Stimulated activated CD4-positive, alpha-beta T cell treated with anti-CD3 and anti-CD28 coated beads, Interleukin-15, amount 100 ng/mL, for 24 hours (primary cell): ENCODE measurements at regions not wholly inside any gene's neighbourhood (a gene's known extent, or its start where the extent isn't known, plus 50 kb on each side); places are given as distances from the start of the nearest gene placed in this dataset.
A peak's percentile ranks its signal among the peaks of the same experiment; 100 is the strongest.

ENCODE experiments used
- DNase-seq: peaks from one replicate; pipeline ENCODE4 v3.0.0-alpha.2; 2020

DNA sequence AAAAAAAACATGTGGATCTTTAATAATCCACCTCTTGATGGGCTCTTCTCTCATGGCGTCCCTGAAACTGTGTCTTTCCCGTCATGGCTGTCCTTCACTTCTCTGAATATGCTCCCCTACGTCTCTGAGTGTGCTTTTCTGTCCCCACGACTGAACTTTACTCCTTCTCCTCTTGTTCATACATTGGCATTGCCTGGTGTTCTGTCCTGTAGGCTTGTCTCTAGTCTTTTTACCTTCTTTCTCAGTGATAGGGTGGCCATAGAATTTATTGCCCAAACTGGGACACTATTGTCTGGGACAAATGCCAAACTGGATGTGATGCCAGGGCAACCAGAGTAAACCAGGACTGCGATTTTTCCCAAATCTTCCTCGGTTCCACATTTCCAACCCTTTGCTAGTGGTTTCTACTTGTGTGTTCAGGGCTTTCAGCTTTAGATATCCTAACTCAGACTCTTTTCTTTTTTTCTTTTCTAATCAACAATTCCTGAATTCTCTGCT lies 202.2 kb downstream of the ATP23 start:
- no peak for DNase-seq

DNA sequence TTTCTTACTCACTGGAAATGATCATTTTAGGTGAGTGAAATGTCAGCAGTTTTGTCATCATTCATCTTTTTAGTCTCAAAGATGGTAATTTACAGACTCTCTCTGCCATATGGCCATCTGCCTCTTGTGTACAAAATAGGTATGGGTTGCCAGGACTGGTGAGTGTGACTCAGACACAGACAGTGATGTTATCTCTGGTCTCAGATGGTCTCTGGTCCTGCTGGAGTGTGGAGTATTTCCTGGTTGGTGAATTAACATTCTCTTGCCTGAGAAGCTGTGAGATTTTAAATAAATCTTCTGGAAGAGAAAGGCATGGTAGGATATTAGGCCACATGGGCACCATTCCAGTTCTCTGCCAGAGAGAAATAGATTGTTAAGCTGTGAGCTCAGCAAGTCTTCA lies 207.0 kb downstream of the ATP23 start:
- DNase-seq: no peak

DNA sequence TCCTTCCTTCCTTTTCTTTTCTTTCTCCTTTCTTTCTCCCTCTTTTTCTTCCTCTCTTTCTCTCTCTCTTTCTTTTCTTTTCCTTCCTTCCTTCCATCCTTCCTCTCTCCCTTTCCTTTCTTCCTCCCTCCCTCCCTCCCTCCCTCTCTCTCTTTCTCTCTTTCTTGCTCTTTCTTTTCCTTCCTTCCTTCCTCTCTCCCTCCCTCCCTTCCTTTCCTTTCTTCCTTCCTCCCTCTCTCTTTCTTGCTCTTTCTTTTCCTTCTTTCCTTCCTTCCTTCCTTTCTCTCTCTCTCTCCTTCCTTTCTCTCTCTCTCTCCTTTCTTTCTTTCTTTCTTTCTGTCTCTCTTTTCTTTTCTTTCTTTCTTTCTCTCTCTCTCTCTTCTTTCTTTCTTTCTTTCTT lies 207.6 kb downstream of the ATP23 start:
- DNase-seq: no peak

DNA sequence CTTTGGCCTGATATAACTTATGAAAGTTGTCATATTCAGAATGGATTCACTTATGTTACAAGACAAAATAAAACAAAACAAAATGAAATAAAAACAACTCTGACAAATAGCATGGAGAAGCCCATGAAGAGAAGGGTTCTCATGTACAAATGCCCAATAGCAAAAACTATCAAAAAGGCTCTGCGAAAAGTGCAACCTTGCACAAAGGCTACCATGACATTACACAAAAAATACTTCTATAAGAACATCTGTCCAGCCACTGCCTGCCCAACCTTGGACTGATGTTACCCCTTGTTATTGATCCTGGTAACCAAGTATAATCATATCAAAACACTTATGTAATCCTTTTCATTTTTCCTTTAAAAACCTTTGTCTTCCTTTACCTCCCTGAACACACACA lies 213.0 kb downstream of the ATP23 start:
- no peak for DNase-seq

DNA sequence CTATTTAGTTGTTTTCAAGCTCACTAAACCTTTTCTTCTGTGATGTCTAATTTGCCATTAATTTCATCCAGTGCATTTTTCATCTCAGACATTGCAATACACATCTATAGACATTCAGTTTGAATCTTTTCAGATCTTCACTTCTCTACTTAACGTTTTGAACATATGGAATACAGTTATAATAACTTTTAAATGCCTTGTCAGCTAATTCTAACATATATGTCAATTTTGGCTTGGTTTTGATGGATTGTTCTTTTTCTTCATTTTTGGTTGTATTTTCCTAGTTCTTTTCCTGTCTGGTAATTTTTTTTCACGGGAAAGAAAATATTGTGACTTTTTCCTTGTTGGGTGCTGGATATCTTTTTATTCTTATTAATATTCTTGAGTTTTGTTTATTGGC lies 215.3 kb downstream of the ATP23 start:
- DNase-seq: no peak

DNA sequence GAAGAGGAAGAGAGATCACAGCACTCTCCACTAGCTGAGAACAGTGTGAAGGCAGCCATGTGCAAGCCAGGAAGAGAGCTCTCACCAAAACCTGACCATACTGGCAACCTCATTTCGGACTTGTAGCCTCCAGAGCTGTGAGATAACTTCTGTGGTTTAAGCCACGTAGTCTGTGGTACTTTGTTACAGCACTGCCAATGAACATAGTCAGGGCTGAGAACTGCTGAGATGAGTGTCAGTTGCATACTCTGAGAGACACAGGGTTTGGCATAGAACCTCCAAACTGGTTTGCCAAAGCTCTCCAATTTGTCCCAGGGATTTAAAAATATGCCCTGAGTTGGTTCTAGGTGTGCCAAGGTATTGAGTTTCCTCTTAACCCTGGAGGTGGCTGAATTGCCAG lies 218.6 kb downstream of the ATP23 start:
- no peak for DNase-seq

DNA sequence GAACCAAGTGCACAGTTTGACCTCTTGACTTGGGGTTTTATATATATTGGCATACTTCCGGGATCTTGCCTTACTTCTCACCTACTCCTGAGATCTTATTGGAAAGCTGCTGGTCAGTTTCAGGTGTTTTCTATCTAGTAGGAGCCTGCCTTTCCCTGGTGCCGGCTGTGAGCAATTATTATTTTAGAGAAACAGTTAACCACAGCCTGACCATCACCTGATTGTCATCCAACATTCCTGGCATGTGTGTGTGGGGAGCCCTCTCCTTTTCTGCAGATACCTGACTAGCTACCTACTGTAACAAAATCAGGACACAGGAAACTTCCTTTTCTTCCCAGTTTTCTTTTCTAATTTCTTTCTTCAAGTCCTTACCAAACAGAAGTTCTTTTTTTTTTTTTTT lies 220.4 kb downstream of the ATP23 start:
- DNase-seq: no peak

DNA sequence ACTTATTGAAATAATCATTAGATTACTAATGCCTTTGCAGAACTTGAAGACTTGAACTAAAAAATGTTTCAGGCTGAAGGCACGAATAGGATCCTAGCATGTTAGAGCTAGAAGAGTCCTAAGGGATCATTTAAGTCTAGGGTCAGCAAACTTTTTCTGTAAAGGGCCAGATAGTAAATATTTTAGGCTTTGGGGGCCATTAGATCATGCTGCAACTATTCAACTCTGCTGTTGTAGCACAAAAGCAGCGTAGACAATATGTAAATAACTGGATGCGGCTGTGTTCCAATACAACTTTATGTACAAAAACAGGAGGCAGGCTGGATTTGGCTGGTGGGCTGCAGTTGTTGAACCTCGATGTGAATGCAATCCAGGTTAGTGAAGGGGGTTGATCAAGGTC lies 221.7 kb downstream of the ATP23 start:
- no peak for DNase-seq

DNA sequence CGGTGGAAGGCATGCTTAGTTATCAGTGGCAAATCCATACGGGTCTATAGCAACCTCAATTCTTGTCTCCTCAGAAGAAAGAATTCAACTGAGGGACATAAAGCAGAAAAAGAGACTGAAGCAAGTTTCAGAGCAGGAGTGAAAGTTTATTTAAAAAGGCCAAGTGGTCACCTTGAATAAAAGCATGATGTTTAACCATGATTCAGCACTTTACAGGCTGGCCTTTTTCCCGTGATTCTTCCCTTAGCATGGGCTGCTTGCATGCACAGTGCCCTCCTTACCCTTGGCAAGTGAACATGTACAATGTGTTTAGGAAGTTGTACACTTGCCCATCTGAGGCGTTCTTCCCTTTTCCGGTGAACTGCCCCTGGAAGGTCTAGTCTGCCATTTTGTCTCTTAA lies 225.3 kb downstream of the ATP23 start:
- no peak for DNase-seq

DNA sequence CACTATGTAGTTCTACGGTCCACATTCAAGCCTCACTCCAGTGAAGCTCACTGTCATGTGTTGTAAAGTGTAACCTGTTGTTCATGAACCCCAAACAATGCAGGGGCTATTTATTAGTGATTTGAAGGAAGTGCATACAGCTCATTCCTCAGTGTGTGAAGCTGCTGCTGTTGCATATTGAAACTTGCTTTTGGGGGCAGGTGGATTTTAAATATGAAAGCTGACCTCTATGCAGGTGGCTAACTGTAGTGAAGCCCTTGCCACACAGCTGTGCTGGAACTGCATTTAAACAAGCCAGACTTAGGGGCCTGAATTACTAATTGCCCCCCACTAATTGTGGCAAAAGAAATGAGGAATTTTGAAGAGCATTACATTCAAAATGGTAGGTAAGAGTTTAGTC lies 226.3 kb downstream of the ATP23 start:
- DNase-seq: no peak

DNA sequence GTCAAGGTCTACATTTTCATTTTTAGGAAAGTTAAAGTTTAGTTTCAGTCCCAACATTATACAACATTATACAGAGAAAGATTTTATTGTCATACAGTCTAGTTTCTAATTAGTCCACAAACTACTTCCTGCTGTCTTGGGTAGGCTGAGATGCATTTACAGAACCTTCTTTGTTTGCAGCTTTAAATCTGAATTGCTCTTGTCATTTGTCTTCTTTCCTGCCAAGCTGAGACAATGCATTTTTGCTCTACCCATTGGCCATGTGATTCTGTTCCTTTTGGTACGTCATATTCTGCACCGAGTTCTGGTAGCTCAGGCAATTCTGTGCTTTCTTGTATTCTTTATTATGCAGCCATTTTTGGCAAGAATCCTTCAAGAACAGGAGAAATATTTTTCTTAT lies 228.5 kb downstream of the ATP23 start:
- DNase-seq: no peak

DNA sequence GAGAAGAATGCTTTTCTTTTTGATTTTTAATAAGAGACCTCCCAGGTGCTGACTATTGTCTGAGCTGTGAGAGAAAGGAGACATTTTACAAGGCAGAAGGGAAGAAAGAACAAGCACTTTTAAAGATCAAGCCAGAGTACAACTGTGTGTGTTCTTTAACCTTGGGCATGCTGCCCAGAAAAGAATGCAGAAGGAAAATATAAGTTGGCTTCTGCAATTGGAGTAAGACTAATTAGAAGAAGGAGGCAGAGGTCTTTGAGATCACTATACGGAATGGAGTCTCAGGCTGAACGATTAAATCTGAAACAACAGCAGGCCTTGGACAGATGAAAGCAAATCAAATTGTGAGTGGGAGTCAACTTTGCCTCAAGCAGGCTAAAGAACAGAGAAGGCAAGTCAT lies 230.5 kb downstream of the ATP23 start:
- no peak for DNase-seq

DNA sequence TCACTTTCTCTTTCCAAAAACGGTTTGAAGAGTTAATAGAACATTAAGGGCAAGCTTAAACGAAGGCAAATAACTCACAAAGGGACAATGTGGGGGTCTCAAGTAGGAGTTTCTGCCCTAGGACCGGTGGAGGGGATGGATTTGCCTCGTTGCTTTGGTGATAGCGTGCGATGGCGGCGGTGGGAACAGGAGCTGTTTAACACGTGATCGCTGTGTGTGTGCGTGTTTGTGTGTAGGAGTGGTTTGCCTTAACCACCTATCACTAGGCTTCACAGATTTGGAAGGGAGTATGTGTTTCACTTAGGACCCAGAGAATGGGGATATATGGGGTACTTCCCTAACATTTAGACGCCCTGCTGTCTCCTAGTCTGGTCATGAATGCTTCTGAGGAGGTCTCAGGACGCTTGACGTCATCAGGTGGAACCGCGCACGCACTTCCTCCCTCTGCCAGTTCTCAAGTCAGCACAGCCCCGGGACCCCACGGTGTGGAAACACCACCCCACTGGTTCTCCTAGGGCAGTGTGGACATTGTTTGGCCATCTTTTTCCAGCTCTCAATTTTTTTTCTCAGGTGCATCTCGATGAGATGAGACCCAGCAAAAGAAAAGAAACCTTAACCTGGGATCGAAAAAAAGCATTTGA lies 231.2 kb downstream of the ATP23 start:
- no peak for DNase-seq

DNA sequence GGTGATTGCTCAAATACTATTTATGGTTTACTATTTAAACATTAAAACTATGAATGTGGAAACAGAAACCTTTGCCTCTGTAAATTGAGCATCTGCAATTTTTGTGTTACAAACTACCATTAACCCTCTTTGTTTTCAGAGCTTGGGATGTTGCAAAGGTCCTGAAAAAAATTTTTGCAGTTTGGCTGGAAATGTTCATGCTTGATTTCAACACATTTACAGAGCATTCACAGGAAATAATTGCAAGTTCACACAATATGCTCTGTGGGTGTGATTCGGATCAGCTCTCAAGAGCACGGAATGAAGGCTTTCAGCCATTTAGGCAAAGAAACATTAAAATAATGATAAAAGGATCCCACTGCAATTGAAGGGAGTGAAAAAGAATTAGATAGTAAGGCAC lies 232.9 kb downstream of the ATP23 start:
- no peak for DNase-seq

DNA sequence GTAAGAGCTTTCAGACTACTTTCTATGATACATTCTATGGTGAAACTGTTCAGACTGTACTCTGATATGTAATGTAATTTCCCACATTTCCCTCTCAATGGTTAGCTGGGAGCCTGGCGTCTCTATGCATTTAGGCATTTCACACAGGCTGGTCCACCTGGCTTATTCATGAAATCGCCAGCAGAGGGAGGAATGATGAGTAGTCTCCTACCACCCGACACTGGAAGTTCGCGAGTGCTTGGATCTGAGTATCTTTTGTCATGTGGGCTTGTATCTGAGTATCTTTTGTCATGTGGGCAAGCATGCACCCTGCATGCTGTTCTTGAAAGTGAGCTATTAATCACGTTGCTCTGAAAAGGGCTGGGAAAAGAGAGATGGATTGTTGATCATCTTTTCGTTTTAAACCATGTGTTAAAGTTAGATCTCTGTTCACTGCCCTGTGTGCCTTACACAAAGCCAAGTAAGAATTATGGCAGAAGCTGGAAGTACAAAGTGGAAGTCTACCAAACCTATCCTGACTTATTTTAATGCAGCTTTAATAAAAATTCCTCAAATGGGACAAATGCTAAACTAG lies 235.0 kb downstream of the ATP23 start:
- peak; percentile 1 for DNase-seq

DNA sequence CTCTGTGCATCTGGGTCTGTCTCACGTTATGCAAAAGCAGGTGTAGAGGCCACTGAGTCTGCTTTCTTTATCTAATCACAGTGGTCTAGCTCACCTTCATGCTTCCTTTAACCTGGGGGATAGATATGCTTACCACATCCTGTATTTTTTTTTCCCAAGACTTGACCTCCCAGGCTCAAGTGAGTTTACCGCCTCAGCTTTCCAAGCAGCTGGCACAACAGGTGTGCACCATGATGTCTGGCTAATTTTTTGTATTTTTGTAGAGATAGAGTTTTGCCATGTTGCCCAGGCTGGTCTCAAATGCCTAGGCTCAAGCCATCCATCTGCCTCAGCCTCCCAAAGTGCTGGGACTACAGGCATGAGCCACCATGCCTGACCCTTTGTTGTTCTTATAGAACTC lies 236.0 kb downstream of the ATP23 start:
- no peak for DNase-seq

DNA sequence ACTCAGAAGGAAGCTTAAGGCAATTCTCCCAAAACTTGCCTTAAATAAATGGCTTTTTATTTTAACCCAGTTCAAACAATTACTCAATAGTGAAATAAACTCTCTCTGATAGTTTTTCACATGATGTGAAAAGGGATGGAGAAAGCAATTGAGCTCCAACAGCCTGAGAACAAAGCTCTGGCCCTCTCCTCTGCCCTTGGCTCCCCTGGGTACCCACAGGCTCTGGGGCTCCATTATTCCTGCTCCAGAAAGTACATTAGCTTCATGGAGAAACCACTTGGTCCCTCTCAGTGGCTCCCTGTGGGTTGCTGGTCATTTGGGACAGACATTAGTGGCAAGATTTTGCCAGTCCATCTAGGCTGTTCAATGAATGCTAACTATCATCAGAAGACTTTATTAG lies 242.8 kb downstream of the ATP23 start:
- DNase-seq: no peak

DNA sequence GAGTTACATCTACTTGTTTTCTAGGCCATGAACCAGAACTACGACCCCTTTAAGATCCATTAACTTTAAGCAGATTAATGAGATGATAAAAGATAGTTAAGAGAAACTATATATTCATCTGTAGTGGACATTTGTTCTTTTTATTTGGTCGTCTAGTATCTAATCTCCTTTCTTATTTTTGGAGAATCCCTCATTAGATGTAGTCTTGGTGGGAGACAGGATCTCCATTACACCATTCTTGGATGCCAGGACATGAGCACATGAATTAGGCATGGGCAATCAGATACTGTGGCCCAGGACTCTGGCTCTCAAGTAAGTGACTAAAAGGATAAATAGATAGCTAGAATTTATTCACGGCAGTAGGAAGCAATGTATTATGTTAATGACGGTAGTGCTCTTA lies 245.0 kb downstream of the ATP23 start:
- no peak for DNase-seq

DNA sequence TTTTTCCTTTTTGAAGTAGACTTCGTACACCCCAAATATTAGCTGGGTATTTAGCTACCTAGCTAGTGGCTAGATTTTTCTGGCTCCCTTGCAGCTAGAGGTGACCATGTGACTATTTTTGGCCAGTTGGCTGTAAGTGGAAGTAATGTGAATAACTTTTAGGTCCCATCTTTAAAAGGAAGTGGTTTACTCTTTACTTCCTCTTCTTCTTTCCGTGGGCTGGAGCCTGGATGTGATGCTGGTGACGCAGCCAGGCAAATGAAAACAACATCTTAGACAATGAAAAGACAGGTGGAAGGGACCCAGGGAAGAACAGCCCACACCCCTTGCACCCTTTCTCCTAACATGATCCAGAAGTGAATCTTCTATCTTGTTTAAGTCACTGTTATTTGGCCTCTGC lies 245.5 kb downstream of the ATP23 start:
- DNase-seq: no peak

DNA sequence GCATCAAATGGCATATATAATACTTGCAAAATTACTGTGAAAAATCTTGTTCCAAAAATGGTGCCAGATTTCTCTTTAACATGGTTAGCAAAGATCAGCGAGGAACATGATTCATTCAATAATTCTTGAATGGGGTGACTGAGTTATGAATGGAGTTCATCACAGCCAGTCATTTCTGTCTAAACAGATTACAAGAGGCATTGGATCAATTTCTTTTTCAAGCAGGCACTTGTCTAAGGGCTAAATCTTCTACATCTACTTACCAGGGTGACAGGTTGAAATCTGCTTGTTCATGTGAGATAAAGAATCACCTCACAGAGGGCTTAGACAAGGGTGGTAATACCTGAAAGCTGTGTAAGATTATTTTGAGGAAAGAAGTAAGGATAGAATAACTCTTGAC lies 247.7 kb downstream of the ATP23 start:
- DNase-seq: no peak

DNA sequence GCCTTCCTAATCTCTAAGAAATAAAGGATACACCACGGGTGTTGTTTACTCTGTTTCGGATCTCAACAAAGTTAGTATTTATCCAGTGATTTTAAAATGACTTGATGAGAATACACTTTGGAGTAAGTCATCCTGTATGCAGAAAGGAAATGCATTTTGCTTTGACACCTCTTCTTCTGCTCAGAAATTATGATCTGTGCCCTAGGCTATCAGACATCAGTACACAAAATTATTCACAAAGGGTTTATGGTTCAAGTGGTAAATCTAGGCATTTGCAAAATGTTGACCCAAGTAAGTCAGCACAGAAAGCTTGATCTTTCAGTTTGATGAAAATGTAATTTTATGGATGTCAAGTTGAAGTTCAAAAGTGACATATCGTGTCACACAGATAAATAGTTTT lies 248.5 kb downstream of the ATP23 start:
- no peak for DNase-seq

DNA sequence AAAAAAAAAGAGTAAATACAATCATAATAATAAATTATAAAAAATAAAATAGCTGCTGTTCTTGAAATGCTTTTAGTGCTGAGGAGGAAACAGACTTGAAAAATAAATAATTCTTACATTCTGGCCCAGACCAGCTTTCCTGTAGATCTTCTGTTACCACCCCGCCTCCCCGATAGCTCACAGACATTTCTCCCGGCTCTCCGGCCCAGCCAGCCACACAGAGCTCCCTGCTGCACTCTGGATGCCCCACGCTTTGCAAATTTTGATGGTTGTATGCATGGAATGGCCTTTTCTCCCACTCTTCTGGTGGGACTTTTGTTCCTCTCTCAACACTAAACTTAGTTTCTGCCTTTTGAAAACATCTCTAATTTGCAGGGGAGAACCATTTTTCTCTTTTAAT lies 249.3 kb downstream of the ATP23 start:
- DNase-seq: no peak

DNA sequence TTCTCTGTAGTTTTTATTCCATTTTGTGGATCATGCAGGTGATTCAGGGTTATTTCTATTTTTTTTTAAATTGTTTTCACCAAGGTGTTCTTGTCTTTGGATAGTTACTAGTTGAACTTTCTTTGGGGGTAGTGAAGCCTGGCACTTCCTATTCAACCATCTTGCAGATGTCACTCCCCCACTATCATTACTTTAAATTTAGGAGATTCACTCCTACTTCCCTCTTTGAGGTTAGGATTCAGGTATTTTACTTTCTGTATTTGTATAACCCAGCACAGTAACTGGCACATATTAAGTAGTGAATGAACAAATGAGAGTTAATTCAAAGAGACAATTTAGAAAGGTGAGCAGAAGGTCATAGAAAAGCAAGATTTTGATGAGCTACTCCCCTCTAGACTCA lies 255.6 kb downstream of the ATP23 start:
- no peak for DNase-seq

DNA sequence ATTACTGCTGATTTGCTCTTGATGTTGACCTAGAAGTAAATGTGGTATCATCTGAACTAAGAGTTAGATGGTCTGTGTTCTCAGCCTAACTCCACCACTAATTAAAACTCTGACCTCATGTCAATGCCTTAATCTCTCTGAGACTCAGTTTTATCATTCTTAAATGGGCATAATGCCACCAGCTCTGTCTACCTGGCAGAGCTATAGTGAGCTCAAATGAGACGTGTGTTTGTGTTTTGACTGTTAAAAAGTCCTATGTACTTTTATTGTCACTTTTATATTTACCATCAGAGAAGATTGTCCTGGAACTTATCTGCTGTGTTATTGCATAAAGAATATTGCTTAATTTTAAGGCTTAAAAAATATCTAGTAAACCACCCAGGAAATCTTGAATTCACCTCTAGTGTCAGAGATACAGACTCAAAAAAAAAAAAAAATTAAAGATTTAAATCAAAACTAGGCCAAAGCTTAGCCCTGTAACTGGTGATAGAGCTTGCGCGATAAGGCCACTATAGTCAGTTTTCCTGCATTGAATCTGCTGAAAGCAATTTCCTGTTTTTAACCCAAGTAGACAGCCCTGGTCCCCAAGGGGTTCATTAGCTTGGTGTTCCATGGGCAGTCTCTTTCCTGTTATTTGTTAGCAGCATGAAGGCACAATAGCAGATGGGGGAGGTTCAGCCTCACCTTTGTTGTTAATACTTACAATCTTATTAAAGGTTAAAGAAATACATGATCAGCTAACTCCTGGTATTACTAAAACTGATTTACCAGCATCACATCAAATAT lies 261.8 kb downstream of the ATP23 start:
- no peak for DNase-seq

DNA sequence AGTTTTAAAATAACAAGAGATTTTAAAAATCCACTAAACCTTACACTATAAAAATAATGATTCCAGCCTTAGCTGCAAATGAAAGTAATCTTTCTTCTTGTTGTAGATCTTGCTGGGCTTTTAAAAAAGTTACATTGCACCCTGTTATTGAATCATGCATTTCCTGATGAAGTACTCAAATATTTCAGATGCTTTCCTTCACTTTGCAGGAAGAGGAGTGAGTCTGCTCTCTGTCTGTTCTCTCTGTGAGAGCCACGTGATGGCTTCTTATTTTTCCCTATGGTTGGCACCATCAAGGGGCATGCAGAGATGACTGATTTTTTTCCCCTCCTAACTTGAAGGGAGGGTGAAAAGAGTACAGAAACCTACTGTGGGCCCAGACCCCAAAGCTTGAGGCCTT lies 262.7 kb downstream of the ATP23 start:
- DNase-seq: no peak
